ENCODE measurements at regions not wholly inside any gene's neighbourhood (a gene's known extent, or its start where the extent isn't known, plus 50 kb on each side); places are given as distances from the start of the nearest gene placed in this dataset.

GRCh38 chr6:133778414-133779130, 110.3 kb upstream of the TCF21 start:
- intact Hi-C loops (cut with DNase I), result no loop called here
- Histone ChIP-seq H3K4me3 (no peak overlapping the region), H3K36me3 (replicated peaks in 1 of 2; ENCODE audit: insufficient read depth in 1 of 2, low read depth in 2 of 2) (no peaks in the 10 kb centered on the region), H3K27me3 (no peaks in the 10 kb centered on the region), H3K4me1 (no peaks in the 10 kb centered on the region), H3K27ac (no peak overlapping the region), H3K9me3 (no peaks in the 10 kb centered on the region)
- TF ChIP-seq, protein P1, sequence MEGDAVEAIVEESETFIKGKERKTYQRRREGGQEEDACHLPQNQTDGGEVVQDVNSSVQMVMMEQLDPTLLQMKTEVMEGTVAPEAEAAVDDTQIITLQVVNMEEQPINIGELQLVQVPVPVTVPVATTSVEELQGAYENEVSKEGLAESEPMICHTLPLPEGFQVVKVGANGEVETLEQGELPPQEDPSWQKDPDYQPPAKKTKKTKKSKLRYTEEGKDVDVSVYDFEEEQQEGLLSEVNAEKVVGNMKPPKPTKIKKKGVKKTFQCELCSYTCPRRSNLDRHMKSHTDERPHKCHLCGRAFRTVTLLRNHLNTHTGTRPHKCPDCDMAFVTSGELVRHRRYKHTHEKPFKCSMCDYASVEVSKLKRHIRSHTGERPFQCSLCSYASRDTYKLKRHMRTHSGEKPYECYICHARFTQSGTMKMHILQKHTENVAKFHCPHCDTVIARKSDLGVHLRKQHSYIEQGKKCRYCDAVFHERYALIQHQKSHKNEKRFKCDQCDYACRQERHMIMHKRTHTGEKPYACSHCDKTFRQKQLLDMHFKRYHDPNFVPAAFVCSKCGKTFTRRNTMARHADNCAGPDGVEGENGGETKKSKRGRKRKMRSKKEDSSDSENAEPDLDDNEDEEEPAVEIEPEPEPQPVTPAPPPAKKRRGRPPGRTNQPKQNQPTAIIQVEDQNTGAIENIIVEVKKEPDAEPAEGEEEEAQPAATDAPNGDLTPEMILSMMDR (IDR thresholded peaks at IDR 0.05), result no peak
- TF ChIP-seq POLR2A (IDR thresholded peaks at IDR 0.05), result no peak
- ATAC-seq (peak; percentile 33), DNase-seq (no peak)
- 56% methylated on average over 2 of the region's 2 CpGs for WGBS, 2 donors

GRCh38 chr6:133779916-133780695, 108.8 kb upstream of the TCF21 start:
- 79 to 86% methylated on average over 2 of the region's 2 CpGs for WGBS, 2 donors
- no peak for ATAC-seq
- DNase-seq, result no peak
- H3K4me1 ChIP-seq, result no peaks in the 10 kb centered on the region
- H3K27ac ChIP-seq, result no peak overlapping the region
- no peak for TF ChIP-seq POLR2A (IDR thresholded peaks at IDR 0.05)
- TF ChIP-seq, protein P1 (IDR thresholded peaks at IDR 0.05), result no peak
- no peaks in the 10 kb centered on the region for H3K27me3 ChIP-seq
- H3K36me3 ChIP-seq (replicated peaks in 1 of 2; ENCODE audit: insufficient read depth in 1 of 2, low read depth in 2 of 2), result no peaks in the 10 kb centered on the region
- no peak overlapping the region for H3K4me3 ChIP-seq
- H3K9me3 ChIP-seq, result no peaks in the 10 kb centered on the region
- intact Hi-C loops (cut with DNase I), result no loop called here

- no peak for ATAC-seq
Measured at GRCh38 chr6:133786016-133786415, 102.9 kb upstream of the TCF21 start.

GRCh38 chr6:133787122-133787521, 101.8 kb upstream of the TCF21 start:
- no peaks in the 10 kb centered on the region for H3K4me1 ChIP-seq
- intact Hi-C loops (cut with DNase I), result no loop called here
- DNase-seq, result no peak
- H3K9me3 ChIP-seq, result no peaks in the 10 kb centered on the region
- H3K36me3 ChIP-seq (replicated peaks in 1 of 2; ENCODE audit: insufficient read depth in 1 of 2, low read depth in 2 of 2), result no peaks in the 10 kb centered on the region
- WGBS, 2 donors, result 33 to 61% methylated on average over 3 of the region's 3 CpGs
- no peak overlapping the region for H3K4me3 ChIP-seq
- H3K27ac ChIP-seq, result no peak overlapping the region
- no peaks in the 10 kb centered on the region for H3K27me3 ChIP-seq
- TF ChIP-seq, protein P1 (IDR thresholded peaks at IDR 0.05), result no peak
- TF ChIP-seq POLR2A (IDR thresholded peaks at IDR 0.05), result no peak
- no peak for ATAC-seq

More at GRCh38 chr6:133786016-133786415, 102.9 kb upstream of the TCF21 start:
- Histone ChIP-seq H3K4me1 (no peaks in the 10 kb centered on the region), H3K27ac (no peak overlapping the region), H3K9me3 (no peaks in the 10 kb centered on the region), H3K27me3 (no peaks in the 10 kb centered on the region), H3K36me3 (replicated peaks in 1 of 2; ENCODE audit: insufficient read depth in 1 of 2, low read depth in 2 of 2) (no peaks in the 10 kb centered on the region), H3K4me3 (no peak overlapping the region)
- 79 to 89% methylated on average over 2 of the region's 2 CpGs for WGBS, 2 donors
- no peak for TF ChIP-seq POLR2A (IDR thresholded peaks at IDR 0.05)
- TF ChIP-seq, protein P1 (IDR thresholded peaks at IDR 0.05), result no peak
- no peak for DNase-seq
- intact Hi-C loops (cut with DNase I), result no loop called here
